ENCODE measurements at regions not wholly inside any gene's neighbourhood (a gene's known extent, or its start where the extent isn't known, plus 50 kb on each side); places are given as distances from the start of the nearest gene placed in this dataset.

- FAIRE-seq (no peak), DNase-seq (no peak), ATAC-seq (no peak)
- H3K36me3 ChIP-seq = no peaks in the 10 kb centered on the region
- no peak overlapping the region for H3K27ac ChIP-seq
- 52 to 54% methylated on average over 3 of the region's 3 CpGs for WGBS, 2 donors
- no peaks in the 10 kb centered on the region for H3K4me1 ChIP-seq
- no peaks in the 10 kb centered on the region for H3K9me3 ChIP-seq
- TF ChIP-seq CTCF (IDR thresholded peaks at IDR 0.05) = no peak
- no peaks in the 10 kb centered on the region for H3K27me3 ChIP-seq
- intact Hi-C loops (cut with DNase I) = no loop called here
- H3K4me3 ChIP-seq = no peak overlapping the region
Observed at GRCh38 chr1:82806133-82806532, 1005.4 kb downstream of the ADGRL2 start.

GRCh38 chr1:82801176-82801575, 1000.4 kb downstream of the ADGRL2 start:
- H3K9me3 ChIP-seq = no peaks in the 10 kb centered on the region
- no peak overlapping the region for H3K4me3 ChIP-seq
- no peak for ATAC-seq
- no peak for DNase-seq
- no peak overlapping the region for H3K27ac ChIP-seq
- intact Hi-C loops (cut with DNase I) = no loop called here
- FAIRE-seq = no peak
- H3K4me1 ChIP-seq = no peaks in the 10 kb centered on the region
- WGBS, 2 donors = 76 to 84% methylated on average over 2 of the region's 2 CpGs
- no peaks in the 10 kb centered on the region for H3K36me3 ChIP-seq
- H3K27me3 ChIP-seq = no peaks in the 10 kb centered on the region
- TF ChIP-seq CTCF (IDR thresholded peaks at IDR 0.05) = no peak

GRCh38 chr1:82800721-82801120, 1000.0 kb downstream of the ADGRL2 start:
- DNase-seq (no peak), ATAC-seq (no peak), FAIRE-seq (no peak)
- Histone ChIP-seq H3K4me3 (no peak overlapping the region), H3K4me1 (no peaks in the 10 kb centered on the region), H3K27me3 (no peaks in the 10 kb centered on the region), H3K36me3 (no peaks in the 10 kb centered on the region), H3K27ac (no peak overlapping the region), H3K9me3 (no peaks in the 10 kb centered on the region)
- intact Hi-C loops (cut with DNase I) = no loop called here
- WGBS, 2 donors = 52 to 60% methylated on average over 2 of the region's 2 CpGs
- TF ChIP-seq CTCF (IDR thresholded peaks at IDR 0.05) = no peak

GRCh38 chr1:82799261-82799660, 998.5 kb downstream of the ADGRL2 start:
- ATAC-seq (no peak), DNase-seq (no peak), FAIRE-seq (no peak)
- no peak overlapping the region for H3K27ac ChIP-seq
- no peaks in the 10 kb centered on the region for H3K36me3 ChIP-seq
- no peak overlapping the region for H3K4me3 ChIP-seq
- no peak for TF ChIP-seq CTCF (IDR thresholded peaks at IDR 0.05)
- intact Hi-C loops (cut with DNase I) = no loop called here
- no peaks in the 10 kb centered on the region for H3K27me3 ChIP-seq
- no peaks in the 10 kb centered on the region for H3K9me3 ChIP-seq
- no peaks in the 10 kb centered on the region for H3K4me1 ChIP-seq
- 72 to 86% methylated on average over 1 of the region's 1 CpG for WGBS, 2 donors

- FAIRE-seq = no peak
Observed at GRCh38 chr1:82795508-82796149, 994.9 kb downstream of the ADGRL2 start.

More at GRCh38 chr1:82795508-82796149, 994.9 kb downstream of the ADGRL2 start:
- Histone ChIP-seq H3K4me3 (no peak overlapping the region), H3K9me3 (no peaks in the 10 kb centered on the region), H3K27ac (no peak overlapping the region), H3K4me1 (no peaks in the 10 kb centered on the region), H3K27me3 (no peaks in the 10 kb centered on the region), H3K36me3 (no peaks in the 10 kb centered on the region)
- no peak for DNase-seq
- ATAC-seq = no peak
- TF ChIP-seq CTCF (IDR thresholded peaks at IDR 0.05) = no peak
- 81 to 88% methylated on average over 3 of the region's 3 CpGs for WGBS, 2 donors
- intact Hi-C loops (cut with DNase I) = no loop called here

Data from pancreas (tissue), 10 donors.